HepG2 (cell line): ENCODE measurements at regions not wholly inside any gene's neighbourhood (a gene's known extent, or its start where the extent isn't known, plus 50 kb on each side); places are given as distances from the start of the nearest gene placed in this dataset.

Source experiments
- ATAC-seq: fragments of 200-7000 bp; cut with Tn5 transposase; 3 replicates; pipeline ENCODE4 v1.9.1; 2020; ENCODE audit warnings: mild to moderate bottlenecking, moderate library complexity
- BruUV-seq: library from RNA; stranded (reverse); fragments of 400-500 nt; replicated peaks from 2 replicates; lab custom pipeline; 2021; lab: Mats Ljungman, UMichigan
- CTCF ChIA-PET: fragments of 300-600 bp; formaldehyde crosslinking; extraction: SDS; loops from one replicate; lab custom pipeline; 2021; ENCODE audit warnings: low total read pairs, inconsistent platforms, low intra/inter-chr PET ratio; lab: Yijun Ruan, JAX
- POLR2A ChIA-PET: fragments of 350-600 bp; sonication (Branson Sonifier 250); formaldehyde crosslinking; loops from one replicate; lab custom pipeline; 2020; ENCODE audit warnings: antibody characterized with exemption, inconsistent platforms; lab: Yijun Ruan, JAX
- DNase-seq: peaks from one replicate; pipeline ENCODE4 v3.0.0-alpha.2; 2015; ENCODE audit warnings: low spot score
- FAIRE-seq: peaks from 3 replicates; lab custom pipeline; 2011; peaks lifted over from hg19 to GRCh38; lab: Jason Lieb, UNC
- H2AFZ ChIP-seq: one replicate; pipeline ENCODE4 v1.6.1; 2011; ENCODE audit warnings: low read length, inconsistent platforms
- H3K27ac ChIP-seq: fragments of 300-600 bp; 3 replicates; pipeline ENCODE4 v1.8.0; 2011; ENCODE audit warnings: mixed run types, mild to moderate bottlenecking, mixed read lengths, low read length, inconsistent platforms; ENCODE audit not compliant: insufficient read depth; ENCODE audit errors: extremely low read length
- H3K27me3 ChIP-seq, 2 experiments: fragments of 200-600 bp in 1 of 2; 2 replicates in 1 of 2; 3 replicates in 1 of 2; pipeline versions ENCODE4 v1.6.0 to v1.8.0; 2011; ENCODE audit warnings: low read length in 2 of 2, mild to moderate bottlenecking in 2 of 2, moderate library complexity in 2 of 2, inconsistent platforms in 1 of 2; ENCODE audit not compliant: insufficient read depth in 2 of 2, control insufficient read depth in 1 of 2
- H3K36me3 ChIP-seq, 2 experiments: fragments of 200-600 bp in 1 of 2; replicated peaks in 1 of 2; 2 replicates in 1 of 2; 3 replicates in 1 of 2; pipeline versions ENCODE4 v1.5.1 to v1.8.0; 2011; ENCODE audit warnings: low read length in 2 of 2, inconsistent platforms in 1 of 2; ENCODE audit not compliant: insufficient read depth in 2 of 2, control insufficient read depth in 1 of 2
- H3K4me1 ChIP-seq: 2 replicates; pipeline ENCODE4 v1.5.1; 2012; ENCODE audit warnings: low read length, inconsistent platforms; ENCODE audit not compliant: insufficient read depth
- H3K4me2 ChIP-seq: 2 replicates; pipeline ENCODE4 v1.6.0; 2011; ENCODE audit warnings: low read depth, low read length, inconsistent platforms
- H3K4me3 ChIP-seq, 3 experiments: fragments of 200-600 bp in 1 of 3; sonication (generic), shearing (Covaris generic) in 1 of 3; replicated peaks in 1 of 3; 2 replicates each; pipeline ENCODE4 v1.5.1; 2011 to 2016; ENCODE audit warnings: low read length in 3 of 3, inconsistent platforms in 2 of 3, low read depth in 2 of 3, mild to moderate bottlenecking in 2 of 3, control low read depth in 1 of 3, mixed read lengths in 1 of 3; ENCODE audit not compliant: insufficient read depth in 1 of 3
- H3K79me2 ChIP-seq: one replicate; pipeline ENCODE4 v1.6.1; 2011; ENCODE audit warnings: low read length, inconsistent platforms; ENCODE audit not compliant: insufficient read depth
- H3K9ac ChIP-seq: 2 replicates; pipeline ENCODE4 v1.6.0; 2011; ENCODE audit warnings: mild to moderate bottlenecking, low read depth, low read length, inconsistent platforms; ENCODE audit not compliant: insufficient read depth
- H3K9me3 ChIP-seq: 2 replicates; pipeline ENCODE4 v1.5.1; 2012; ENCODE audit warnings: mild to moderate bottlenecking, low read length
- H4K20me1 ChIP-seq: 2 replicates; pipeline ENCODE4 v1.6.0; 2011; ENCODE audit warnings: inconsistent platforms, mild to moderate bottlenecking, low read length, moderate library complexity; ENCODE audit not compliant: insufficient read depth
- PAWR ChIP-seq: sonication (generic); formaldehyde crosslinking; IDR thresholded peaks from 2 replicates; pipeline ENCODE4 v1.4.0; 2020; ENCODE audit warnings: missing genetic modification reagents, mild to moderate bottlenecking, borderline replicate concordance
- ZNF83 ChIP-seq: sonication (generic); formaldehyde crosslinking; IDR thresholded peaks from 2 replicates; pipeline ENCODE4 v1.4.0; 2020; ENCODE audit warnings: missing genetic modification reagents, mild to moderate bottlenecking, borderline replicate concordance
- WGBS: methylation state at CpG from one replicate; pipeline ENCODE4 v1.1.6; 2017; ENCODE audit warnings: low lambda C conversion rate; 5-methylcytosine and 5-hydroxymethylcytosine counted together
- in situ Hi-C: cut with HindIII; loops from 2 replicates; pipeline ENCODE4 v1.10.0; 2017; ENCODE audit warnings: low pct_unique_long_range_greater_than_20kb; ENCODE audit not compliant: extremely low pct_ligation_motif_present
- intact Hi-C: fragments of 100-400 bp; cut with micrococcal nuclease; formaldehyde crosslinking; loops from one replicate; pipeline ENCODE4 v1.10.0; 2022; ENCODE audit not compliant: unreplicated experiment
- TF ChIP-seq, protein P1 (sequence below): sonication (generic); formaldehyde crosslinking; IDR thresholded peaks from 2 replicates; pipeline ENCODE4 v1.4.0; 2020; ENCODE audit warnings: mild to moderate bottlenecking, missing genetic modification reagents
- TF ChIP-seq, protein P2 (sequence below): sonication (generic); formaldehyde crosslinking; IDR thresholded peaks from 2 replicates; pipeline ENCODE4 v1.5.0; 2020; ENCODE audit warnings: mild to moderate bottlenecking, missing genetic modification reagents
- TF ChIP-seq, protein P3 (sequence below): sonication (generic); formaldehyde crosslinking; IDR thresholded peaks from 2 replicates; pipeline ENCODE4; 2020; ENCODE audit warnings: missing genetic modification reagents, mild to moderate bottlenecking, borderline replicate concordance
- TF ChIP-seq, protein P4 (sequence below): sonication (generic); formaldehyde crosslinking; IDR thresholded peaks from 2 replicates; pipeline ENCODE4 v1.5.1; 2020; ENCODE audit warnings: mild to moderate bottlenecking, missing genetic modification reagents, borderline replicate concordance

DNA sequence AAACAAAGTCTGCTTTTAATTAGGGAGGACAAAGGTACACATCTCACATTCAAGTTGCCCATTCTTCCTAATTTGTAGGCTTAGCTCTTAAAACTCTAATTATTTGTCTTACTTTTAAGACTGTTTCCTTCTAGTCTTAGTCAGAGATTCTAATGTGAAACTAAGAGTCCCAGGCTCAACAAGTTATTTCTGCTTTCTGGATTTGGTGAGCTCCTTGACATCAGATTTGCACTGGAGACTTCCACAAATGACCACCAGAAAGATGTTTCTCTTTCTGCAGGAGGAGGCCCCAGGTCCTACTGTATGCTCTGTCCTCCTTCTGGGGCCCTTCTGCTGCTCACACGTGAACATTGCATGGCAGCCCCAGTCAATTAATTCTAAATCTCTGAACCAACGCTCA is 194.2 kb upstream of the JUN start (continued):
- TF ChIP-seq, protein P1, sequence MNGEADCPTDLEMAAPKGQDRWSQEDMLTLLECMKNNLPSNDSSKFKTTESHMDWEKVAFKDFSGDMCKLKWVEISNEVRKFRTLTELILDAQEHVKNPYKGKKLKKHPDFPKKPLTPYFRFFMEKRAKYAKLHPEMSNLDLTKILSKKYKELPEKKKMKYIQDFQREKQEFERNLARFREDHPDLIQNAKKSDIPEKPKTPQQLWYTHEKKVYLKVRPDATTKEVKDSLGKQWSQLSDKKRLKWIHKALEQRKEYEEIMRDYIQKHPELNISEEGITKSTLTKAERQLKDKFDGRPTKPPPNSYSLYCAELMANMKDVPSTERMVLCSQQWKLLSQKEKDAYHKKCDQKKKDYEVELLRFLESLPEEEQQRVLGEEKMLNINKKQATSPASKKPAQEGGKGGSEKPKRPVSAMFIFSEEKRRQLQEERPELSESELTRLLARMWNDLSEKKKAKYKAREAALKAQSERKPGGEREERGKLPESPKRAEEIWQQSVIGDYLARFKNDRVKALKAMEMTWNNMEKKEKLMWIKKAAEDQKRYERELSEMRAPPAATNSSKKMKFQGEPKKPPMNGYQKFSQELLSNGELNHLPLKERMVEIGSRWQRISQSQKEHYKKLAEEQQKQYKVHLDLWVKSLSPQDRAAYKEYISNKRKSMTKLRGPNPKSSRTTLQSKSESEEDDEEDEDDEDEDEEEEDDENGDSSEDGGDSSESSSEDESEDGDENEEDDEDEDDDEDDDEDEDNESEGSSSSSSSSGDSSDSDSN (CRISPR knock-in tag), result no peak
- TF ChIP-seq, protein P2, sequence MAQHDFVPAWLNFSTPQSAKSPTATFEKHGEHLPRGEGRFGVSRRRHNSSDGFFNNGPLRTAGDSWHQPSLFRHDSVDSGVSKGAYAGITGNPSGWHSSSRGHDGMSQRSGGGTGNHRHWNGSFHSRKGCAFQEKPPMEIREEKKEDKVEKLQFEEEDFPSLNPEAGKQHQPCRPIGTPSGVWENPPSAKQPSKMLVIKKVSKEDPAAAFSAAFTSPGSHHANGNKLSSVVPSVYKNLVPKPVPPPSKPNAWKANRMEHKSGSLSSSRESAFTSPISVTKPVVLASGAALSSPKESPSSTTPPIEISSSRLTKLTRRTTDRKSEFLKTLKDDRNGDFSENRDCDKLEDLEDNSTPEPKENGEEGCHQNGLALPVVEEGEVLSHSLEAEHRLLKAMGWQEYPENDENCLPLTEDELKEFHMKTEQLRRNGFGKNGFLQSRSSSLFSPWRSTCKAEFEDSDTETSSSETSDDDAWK (CRISPR knock-in tag), result no peak
- TF ChIP-seq, all 625 proteins: peak for 0

DNA sequence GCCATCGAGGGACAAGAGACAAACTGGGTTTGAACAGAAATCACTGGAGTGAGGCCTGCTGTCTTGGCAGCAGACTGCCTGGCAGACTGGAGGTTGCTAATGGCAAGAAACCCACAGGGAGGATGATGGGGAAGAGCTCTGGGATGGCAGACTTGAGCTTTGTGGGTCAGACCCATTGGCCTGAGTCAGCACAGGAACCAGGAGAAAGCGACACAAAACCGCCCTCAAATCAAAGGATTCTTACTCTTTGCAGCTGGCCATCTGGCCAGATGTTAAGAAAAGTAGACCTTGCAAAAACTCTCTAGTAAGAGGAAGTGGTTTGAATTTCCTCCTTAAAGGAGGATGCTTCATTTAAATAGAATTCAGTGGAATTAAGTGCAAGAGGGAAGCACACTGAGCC is 195.2 kb upstream of the JUN start:
- CTCF ChIA-PET, result no interaction called here
- POLR2A ChIA-PET, result no interaction called here

More for the DNA sequence above, 195.2 kb upstream of the JUN start:
- H3K4me2 ChIP-seq, result no peak overlapping the region
- H3K9me3 ChIP-seq, result no peaks in the 10 kb centered on the region
- H3K4me1 ChIP-seq, result peaks cover 21% of the 10 kb centered on the region
- in situ Hi-C loops, result no loop called here
- no peaks in the 10 kb centered on the region for H3K79me2 ChIP-seq
- DNase-seq, result no peak
- TF ChIP-seq, protein P3, sequence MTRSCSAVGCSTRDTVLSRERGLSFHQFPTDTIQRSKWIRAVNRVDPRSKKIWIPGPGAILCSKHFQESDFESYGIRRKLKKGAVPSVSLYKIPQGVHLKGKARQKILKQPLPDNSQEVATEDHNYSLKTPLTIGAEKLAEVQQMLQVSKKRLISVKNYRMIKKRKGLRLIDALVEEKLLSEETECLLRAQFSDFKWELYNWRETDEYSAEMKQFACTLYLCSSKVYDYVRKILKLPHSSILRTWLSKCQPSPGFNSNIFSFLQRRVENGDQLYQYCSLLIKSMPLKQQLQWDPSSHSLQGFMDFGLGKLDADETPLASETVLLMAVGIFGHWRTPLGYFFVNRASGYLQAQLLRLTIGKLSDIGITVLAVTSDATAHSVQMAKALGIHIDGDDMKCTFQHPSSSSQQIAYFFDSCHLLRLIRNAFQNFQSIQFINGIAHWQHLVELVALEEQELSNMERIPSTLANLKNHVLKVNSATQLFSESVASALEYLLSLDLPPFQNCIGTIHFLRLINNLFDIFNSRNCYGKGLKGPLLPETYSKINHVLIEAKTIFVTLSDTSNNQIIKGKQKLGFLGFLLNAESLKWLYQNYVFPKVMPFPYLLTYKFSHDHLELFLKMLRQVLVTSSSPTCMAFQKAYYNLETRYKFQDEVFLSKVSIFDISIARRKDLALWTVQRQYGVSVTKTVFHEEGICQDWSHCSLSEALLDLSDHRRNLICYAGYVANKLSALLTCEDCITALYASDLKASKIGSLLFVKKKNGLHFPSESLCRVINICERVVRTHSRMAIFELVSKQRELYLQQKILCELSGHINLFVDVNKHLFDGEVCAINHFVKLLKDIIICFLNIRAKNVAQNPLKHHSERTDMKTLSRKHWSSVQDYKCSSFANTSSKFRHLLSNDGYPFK (CRISPR knock-in tag), result no peak
- TF ChIP-seq PAWR (CRISPR knock-in tag) (no peak), ZNF83 (no peak)
- TF ChIP-seq, protein P4, sequence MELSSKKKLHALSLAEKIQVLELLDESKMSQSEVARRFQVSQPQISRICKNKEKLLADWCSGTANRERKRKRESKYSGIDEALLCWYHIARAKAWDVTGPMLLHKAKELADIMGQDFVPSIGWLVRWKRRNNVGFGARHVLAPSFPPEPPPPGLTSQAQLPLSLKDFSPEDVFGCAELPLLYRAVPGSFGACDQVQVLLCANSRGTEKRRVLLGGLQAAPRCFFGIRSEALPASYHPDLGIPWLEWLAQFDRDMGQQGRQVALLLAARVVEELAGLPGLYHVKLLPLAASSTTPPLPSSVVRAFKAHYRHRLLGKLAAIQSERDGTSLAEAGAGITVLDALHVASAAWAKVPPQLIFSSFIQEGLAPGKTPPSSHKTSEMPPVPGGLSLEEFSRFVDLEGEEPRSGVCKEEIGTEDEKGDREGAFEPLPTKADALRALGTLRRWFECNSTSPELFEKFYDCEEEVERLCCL (CRISPR knock-in tag), result no peak
- no peak for ATAC-seq
- intact Hi-C loops, result no loop called here
- BruUV-seq, result no TSS peak
- no peak overlapping the region for H3K9ac ChIP-seq
- FAIRE-seq, result no peak
- H3K27ac ChIP-seq, result no peak overlapping the region
- 64% methylated on average over 3 of the region's 3 CpGs for WGBS
- no peaks in the 10 kb centered on the region for H4K20me1 ChIP-seq
- no peak overlapping the region for H3K4me3 ChIP-seq
- no peaks in the 10 kb centered on the region for H3K36me3 ChIP-seq
- H2AFZ ChIP-seq, result no peak overlapping the region
- H3K27me3 ChIP-seq, result peaks cover 3 to 5% of the 10 kb centered on the region in 2 experiments; a peak in 2 of 5 replicates
